H1 (cell line): ENCODE measurements at regions not wholly inside any gene's neighbourhood (a gene's known extent, or its start where the extent isn't known, plus 50 kb on each side); places are given as distances from the start of the nearest gene placed in this dataset.

Experiments
- ATF3 ChIP-seq: IDR thresholded peaks from 2 replicates; pipeline ENCODE4 v1.6.1; 2011; ENCODE audit warnings: low read depth, mild to moderate bottlenecking, low read length; ENCODE audit not compliant: insufficient read depth
- EGR1 ChIP-seq: IDR thresholded peaks from 2 replicates; pipeline ENCODE4 v1.6.1; 2011; ENCODE audit warnings: low read depth, low read length, borderline replicate concordance
- EZH2 ChIP-seq: fragments of 200-600 bp; sonication (generic); IDR thresholded peaks from 2 replicates; pipeline ENCODE4 v1.7.1; 2012; ENCODE audit warnings: low read depth, mild to moderate bottlenecking, moderate library complexity, low read length, inconsistent platforms; ENCODE audit not compliant: severe bottlenecking
- HDAC2 ChIP-seq, 2 experiments: fragments of 300-600 bp in 1 of 2; sonication (generic) in 1 of 2; IDR thresholded peaks; 2 replicates each; pipeline ENCODE4 v1.6.1; 2011 to 2012; ENCODE audit warnings: low read depth in 2 of 2, low read length in 2 of 2, mild to moderate bottlenecking in 2 of 2, moderate library complexity in 2 of 2, borderline replicate concordance in 1 of 2, inconsistent platforms in 1 of 2
- NRF1 ChIP-seq: IDR thresholded peaks from 2 replicates; pipeline ENCODE4 v1.6.1; 2011; ENCODE audit warnings: mild to moderate bottlenecking, low read depth, low read length, improper control_type of control experiment
- POLR2A ChIP-seq, 2 experiments: IDR thresholded peaks; 1 replicate in 1 of 2; 2 replicates in 1 of 2; pipeline ENCODE4 v1.6.1; 2011; ENCODE audit warnings: low read depth in 2 of 2, low read length in 2 of 2, mild to moderate bottlenecking in 2 of 2; ENCODE audit errors: control extremely low read depth in 1 of 2
- TAF1 ChIP-seq: IDR thresholded peaks from 2 replicates; pipeline ENCODE4 v1.6.1; 2011; ENCODE audit warnings: mild to moderate bottlenecking, low read depth, low read length
- YY1 ChIP-seq: IDR thresholded peaks from 2 replicates; pipeline ENCODE4 v1.6.1; 2011; ENCODE audit warnings: low read depth, mild to moderate bottlenecking, low read length
- TF ChIP-seq, protein P1 (sequence below): IDR thresholded peaks from 2 replicates; pipeline ENCODE4 v1.6.1; 2012; ENCODE audit warnings: inconsistent platforms
- TF ChIP-seq, protein P2 (sequence below), 3 experiments: IDR thresholded peaks; 1 replicate in 2 of 3; 2 replicates in 1 of 3; pipeline versions ENCODE4 v1.5.1 to v1.6.1; 2011; ENCODE audit warnings: low read length in 3 of 3, mild to moderate bottlenecking in 3 of 3, inconsistent platforms in 2 of 3, low read depth in 1 of 3, moderate library complexity in 1 of 3; ENCODE audit not compliant: insufficient read depth in 1 of 3; ENCODE audit errors: control extremely low read depth in 1 of 3

- TF ChIP-seq HDAC2 (IDR thresholded peaks at IDR 0.05; ENCODE audit: borderline replicate concordance in 1 of 2, low read depth in 2 of 2, low read length in 2 of 2), result no peak
- TF ChIP-seq, protein P1, sequence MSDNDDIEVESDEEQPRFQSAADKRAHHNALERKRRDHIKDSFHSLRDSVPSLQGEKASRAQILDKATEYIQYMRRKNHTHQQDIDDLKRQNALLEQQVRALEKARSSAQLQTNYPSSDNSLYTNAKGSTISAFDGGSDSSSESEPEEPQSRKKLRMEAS, result no peak
- no peak for TF ChIP-seq NRF1
- no peak for TF ChIP-seq YY1
- TF ChIP-seq TAF1, result no peak
- no peak for TF ChIP-seq EZH2
- TF ChIP-seq, protein P2, sequence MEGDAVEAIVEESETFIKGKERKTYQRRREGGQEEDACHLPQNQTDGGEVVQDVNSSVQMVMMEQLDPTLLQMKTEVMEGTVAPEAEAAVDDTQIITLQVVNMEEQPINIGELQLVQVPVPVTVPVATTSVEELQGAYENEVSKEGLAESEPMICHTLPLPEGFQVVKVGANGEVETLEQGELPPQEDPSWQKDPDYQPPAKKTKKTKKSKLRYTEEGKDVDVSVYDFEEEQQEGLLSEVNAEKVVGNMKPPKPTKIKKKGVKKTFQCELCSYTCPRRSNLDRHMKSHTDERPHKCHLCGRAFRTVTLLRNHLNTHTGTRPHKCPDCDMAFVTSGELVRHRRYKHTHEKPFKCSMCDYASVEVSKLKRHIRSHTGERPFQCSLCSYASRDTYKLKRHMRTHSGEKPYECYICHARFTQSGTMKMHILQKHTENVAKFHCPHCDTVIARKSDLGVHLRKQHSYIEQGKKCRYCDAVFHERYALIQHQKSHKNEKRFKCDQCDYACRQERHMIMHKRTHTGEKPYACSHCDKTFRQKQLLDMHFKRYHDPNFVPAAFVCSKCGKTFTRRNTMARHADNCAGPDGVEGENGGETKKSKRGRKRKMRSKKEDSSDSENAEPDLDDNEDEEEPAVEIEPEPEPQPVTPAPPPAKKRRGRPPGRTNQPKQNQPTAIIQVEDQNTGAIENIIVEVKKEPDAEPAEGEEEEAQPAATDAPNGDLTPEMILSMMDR (IDR thresholded peaks at IDR 0.05; ENCODE audit: control extremely low read depth in 1 of 3, insufficient read depth in 1 of 3, low read depth in 1 of 3, low read length in 3 of 3), result no peak
- TF ChIP-seq EGR1, result no peak
- no peak for TF ChIP-seq ATF3
- TF ChIP-seq POLR2A (IDR thresholded peaks at IDR 0.05; ENCODE audit: control extremely low read depth in 1 of 2, low read depth in 2 of 2, low read length in 2 of 2), result no peak
These were observed 361.8 kb downstream of the ELAVL2 start for GRCh38 chr9:23464275-23464674.
